PC-9 (cell line): ENCODE measurements at regions not wholly inside any gene's neighbourhood (a gene's known extent, or its start where the extent isn't known, plus 50 kb on each side); places are given as distances from the start of the nearest gene placed in this dataset.

Experiments used
- CTCF ChIP-seq: fragments of 200-600 bp; sonication (generic); conservative IDR thresholded peaks from 2 replicates; pipeline ENCODE4 v1.6.1; 2017; ENCODE audit warnings: mixed run types, antibody characterized with exemption, mild to moderate bottlenecking, moderate library complexity
- EZH2 ChIP-seq: fragments of 200-600 bp; sonication (generic); IDR thresholded peaks from 2 replicates; pipeline ENCODE4 v1.8.0; 2017; ENCODE audit warnings: antibody characterized with exemption, low read depth

GRCh38 chr18:61172624-61173023, 160.6 kb upstream of the CDH20 start:
- TF ChIP-seq EZH2 (no peak), CTCF (no peak)
